ENCODE measurements at regions not wholly inside any gene's neighbourhood (a gene's known extent, or its start where the extent isn't known, plus 50 kb on each side); places are given as distances from the start of the nearest gene placed in this dataset.

DNA sequence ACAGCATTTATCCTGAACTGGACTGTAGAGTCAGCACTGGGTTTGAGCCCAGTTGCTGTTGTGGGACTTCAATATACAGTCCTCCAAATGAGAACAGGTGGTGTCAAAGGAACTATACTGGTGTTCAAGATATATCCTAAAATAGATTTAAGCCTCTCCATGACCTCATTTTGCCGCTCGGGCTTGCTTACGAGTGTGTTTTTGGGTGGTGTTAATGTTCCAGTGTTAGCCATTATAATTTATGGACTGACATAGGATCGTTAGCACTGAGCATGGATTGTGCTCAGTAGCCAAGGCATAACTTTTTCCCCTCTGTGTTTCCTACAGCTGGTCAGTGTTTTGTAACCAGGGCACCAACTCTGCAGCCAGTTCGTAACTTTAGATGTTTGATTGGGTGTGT, 306.6 kb downstream of the SPATA31D1 start:
- intact Hi-C loops (cut with DNase I, micrococcal nuclease) = no loop called here
- Histone ChIP-seq H3K9me3 (no peaks in the 10 kb centered on the region), H3K4me3 (no peak overlapping the region), H3K36me3 (ENCODE audit: low read depth) (no peaks in the 10 kb centered on the region), H3K4me1 (ENCODE audit: low read depth) (no peaks in the 10 kb centered on the region)
- ATAC-seq (no peak), DNase-seq (no peak)
- TF ChIP-seq, protein P1, sequence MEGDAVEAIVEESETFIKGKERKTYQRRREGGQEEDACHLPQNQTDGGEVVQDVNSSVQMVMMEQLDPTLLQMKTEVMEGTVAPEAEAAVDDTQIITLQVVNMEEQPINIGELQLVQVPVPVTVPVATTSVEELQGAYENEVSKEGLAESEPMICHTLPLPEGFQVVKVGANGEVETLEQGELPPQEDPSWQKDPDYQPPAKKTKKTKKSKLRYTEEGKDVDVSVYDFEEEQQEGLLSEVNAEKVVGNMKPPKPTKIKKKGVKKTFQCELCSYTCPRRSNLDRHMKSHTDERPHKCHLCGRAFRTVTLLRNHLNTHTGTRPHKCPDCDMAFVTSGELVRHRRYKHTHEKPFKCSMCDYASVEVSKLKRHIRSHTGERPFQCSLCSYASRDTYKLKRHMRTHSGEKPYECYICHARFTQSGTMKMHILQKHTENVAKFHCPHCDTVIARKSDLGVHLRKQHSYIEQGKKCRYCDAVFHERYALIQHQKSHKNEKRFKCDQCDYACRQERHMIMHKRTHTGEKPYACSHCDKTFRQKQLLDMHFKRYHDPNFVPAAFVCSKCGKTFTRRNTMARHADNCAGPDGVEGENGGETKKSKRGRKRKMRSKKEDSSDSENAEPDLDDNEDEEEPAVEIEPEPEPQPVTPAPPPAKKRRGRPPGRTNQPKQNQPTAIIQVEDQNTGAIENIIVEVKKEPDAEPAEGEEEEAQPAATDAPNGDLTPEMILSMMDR (IDR thresholded peaks at IDR 0.05) = no peak

DNA sequence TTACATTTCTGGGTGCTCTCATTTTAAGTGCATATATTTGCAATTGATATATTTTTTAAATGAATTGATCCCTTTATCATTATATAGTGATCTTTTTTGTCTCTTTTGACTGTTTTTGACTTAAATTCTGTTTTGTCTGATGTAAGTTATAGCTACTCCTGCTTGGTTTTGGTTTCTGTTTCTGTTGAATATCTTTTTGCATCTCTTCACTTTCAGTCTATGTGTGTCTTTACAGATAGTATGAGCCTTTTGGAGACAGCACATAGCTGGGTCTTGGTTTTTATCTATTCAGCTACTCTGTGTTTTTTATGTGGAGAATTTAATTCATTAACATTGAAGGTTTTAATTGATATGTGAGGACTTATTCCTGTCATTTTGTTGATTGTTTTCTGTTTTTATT, 311.3 kb downstream of the SPATA31D1 start:
- no peak for DNase-seq
- intact Hi-C loops (cut with DNase I, micrococcal nuclease) = no loop called here
- TF ChIP-seq, protein P1 (IDR thresholded peaks at IDR 0.05) = no peak
- H3K4me3 ChIP-seq = no peak overlapping the region
- H3K36me3 ChIP-seq (ENCODE audit: low read depth) = no peaks in the 10 kb centered on the region
- H3K4me1 ChIP-seq (ENCODE audit: low read depth) = no peaks in the 10 kb centered on the region
- peaks cover 5% of the 10 kb centered on the region for H3K9me3 ChIP-seq
- no peak for ATAC-seq

GRCh38 chr9:82302968-82303655, 314.5 kb downstream of the SPATA31D1 start:
- Histone ChIP-seq H3K4me1 (ENCODE audit: low read depth) (no peaks in the 10 kb centered on the region), H3K36me3 (ENCODE audit: low read depth) (no peaks in the 10 kb centered on the region), H3K9me3 (peaks cover 5% of the 10 kb centered on the region), H3K4me3 (no peak overlapping the region)
- TF ChIP-seq, protein P1 (IDR thresholded peaks at IDR 0.05) = no peak
- intact Hi-C loops (cut with DNase I, micrococcal nuclease) = no loop called here
- no peak for DNase-seq
- no peak for ATAC-seq

DNA sequence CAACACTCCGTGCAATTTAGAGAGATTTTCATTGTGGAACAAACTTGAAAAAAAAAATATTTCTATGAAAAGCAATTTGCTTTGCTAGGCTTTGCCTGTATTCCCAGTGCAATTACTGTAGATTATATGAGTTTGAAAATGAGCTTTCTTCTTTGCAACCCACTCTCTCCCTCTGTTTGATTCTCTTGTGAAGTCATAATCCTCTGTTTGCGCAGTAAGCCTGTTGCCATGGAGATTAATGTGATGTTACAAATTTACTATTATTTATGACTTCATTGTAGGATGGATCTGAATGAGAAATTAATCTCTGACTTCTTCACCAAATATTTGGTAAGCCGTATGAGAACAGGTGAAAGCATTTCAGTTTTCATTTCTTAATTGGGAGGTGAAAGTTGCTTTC, 320.3 kb downstream of the SPATA31D1 start:
- TF ChIP-seq, protein P1 (IDR thresholded peaks at IDR 0.05) = no peak
- Histone ChIP-seq H3K36me3 (ENCODE audit: low read depth) (no peaks in the 10 kb centered on the region), H3K9me3 (no peaks in the 10 kb centered on the region), H3K4me3 (no peak overlapping the region), H3K4me1 (ENCODE audit: low read depth) (no peaks in the 10 kb centered on the region)
- intact Hi-C loops (cut with DNase I, micrococcal nuclease) = no loop called here
- DNase-seq (no peak), ATAC-seq (no peak)

DNA sequence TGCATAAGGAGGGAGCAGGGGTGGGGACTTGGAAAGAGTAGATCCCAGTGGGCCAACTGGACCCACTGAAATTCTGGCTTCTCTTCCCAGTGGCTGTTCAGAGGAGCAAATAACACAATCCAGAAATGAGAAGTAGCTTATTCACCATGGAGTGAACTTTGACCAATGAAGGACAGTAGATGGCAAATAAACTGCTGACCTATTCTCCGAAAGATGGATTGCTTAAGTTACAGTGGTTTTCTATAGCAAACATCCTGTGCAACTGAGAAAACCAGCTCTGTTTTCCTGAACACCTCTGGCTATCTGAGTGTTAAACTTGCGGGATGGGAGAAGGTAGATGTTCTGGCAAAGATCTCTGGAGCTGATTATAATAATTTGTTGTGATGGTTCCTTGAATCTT, 325.1 kb downstream of the SPATA31D1 start:
- Histone ChIP-seq H3K36me3 (ENCODE audit: low read depth) (no peaks in the 10 kb centered on the region), H3K9me3 (no peaks in the 10 kb centered on the region), H3K4me3 (no peak overlapping the region), H3K4me1 (ENCODE audit: low read depth) (no peaks in the 10 kb centered on the region)
- intact Hi-C loops (cut with DNase I, micrococcal nuclease) = no loop called here
- DNase-seq (no peak), ATAC-seq (no peak)
- TF ChIP-seq, protein P1 (IDR thresholded peaks at IDR 0.05) = no peak

GRCh38 chr9:82320566-82320965, 332.0 kb downstream of the SPATA31D1 start:
- H3K4me1 ChIP-seq (ENCODE audit: low read depth) = no peaks in the 10 kb centered on the region
- no peaks in the 10 kb centered on the region for H3K36me3 ChIP-seq (ENCODE audit: low read depth)
- peaks cover 8% of the 10 kb centered on the region for H3K9me3 ChIP-seq
- intact Hi-C loops (cut with DNase I, micrococcal nuclease) = no loop called here
- no peak overlapping the region for H3K4me3 ChIP-seq
- DNase-seq (no peak), ATAC-seq (no peak)
- TF ChIP-seq, protein P1 (IDR thresholded peaks at IDR 0.05) = no peak
